ENCODE measurements at regions not wholly inside any gene's neighbourhood (a gene's known extent, or its start where the extent isn't known, plus 50 kb on each side); places are given as distances from the start of the nearest gene placed in this dataset.

GRCh38 chr2:134199123-134199522 is 54.7 kb upstream of the MGAT5 start:
- Histone ChIP-seq H3K4me3 (ENCODE audit: insufficient read depth, low read length) (no peak overlapping the region), H3K4me2 (ENCODE audit: insufficient read depth, low read length) (no peak overlapping the region), H3K36me3 (ENCODE audit: insufficient read depth, low read length) (no peaks in the 10 kb centered on the region), H3K9me3 (ENCODE audit: low read depth, low read length) (no peaks in the 10 kb centered on the region), H3K27me3 (ENCODE audit: insufficient read depth, low read length) (no peaks in the 10 kb centered on the region), H3K79me2 (ENCODE audit: insufficient read depth, low read length) (peaks cover 48% of the 10 kb centered on the region), H4K20me1 (ENCODE audit: insufficient read depth, low read length) (no peaks in the 10 kb centered on the region), H3K4me1 (ENCODE audit: insufficient read depth, low read length) (peaks cover 6% of the 10 kb centered on the region), H2AFZ (ENCODE audit: low read length) (no peak overlapping the region), H3K27ac (ENCODE audit: low read depth, low read length) (no peak overlapping the region)
- peak; percentile 30 for DNase-seq (ENCODE audit: insufficient read length, low spot score, missing footprints)
- TF ChIP-seq CTCF (IDR thresholded peaks at IDR 0.05; ENCODE audit: extremely low read depth, low read depth, low read length), result no peak

- H3K4me2 ChIP-seq (ENCODE audit: insufficient read depth, low read length), result no peak overlapping the region
These were observed 53.7 kb upstream of the MGAT5 start for GRCh38 chr2:134200036-134200618.

GRCh38 chr2:134201533-134201932 is 52.3 kb upstream of the MGAT5 start:
- DNase-seq (ENCODE audit: insufficient read length, low spot score, missing footprints), result no peak
- H2AFZ ChIP-seq (ENCODE audit: low read length), result no peak overlapping the region
- TF ChIP-seq CTCF (IDR thresholded peaks at IDR 0.05; ENCODE audit: extremely low read depth, low read depth, low read length), result no peak
- H3K4me3 ChIP-seq (ENCODE audit: insufficient read depth, low read length), result no peak overlapping the region
- no peaks in the 10 kb centered on the region for H3K9me3 ChIP-seq (ENCODE audit: low read depth, low read length)
- no peaks in the 10 kb centered on the region for H3K27me3 ChIP-seq (ENCODE audit: insufficient read depth, low read length)
- H3K4me1 ChIP-seq (ENCODE audit: insufficient read depth, low read length), result peaks cover 14% of the 10 kb centered on the region
- H3K36me3 ChIP-seq (ENCODE audit: insufficient read depth, low read length), result no peaks in the 10 kb centered on the region
- H4K20me1 ChIP-seq (ENCODE audit: insufficient read depth, low read length), result no peaks in the 10 kb centered on the region
- H3K4me2 ChIP-seq (ENCODE audit: insufficient read depth, low read length), result no peak overlapping the region
- H3K79me2 ChIP-seq (ENCODE audit: insufficient read depth, low read length), result peaks cover 37% of the 10 kb centered on the region
- H3K27ac ChIP-seq (ENCODE audit: low read depth, low read length), result no peak overlapping the region

More at GRCh38 chr2:134200036-134200618, 53.7 kb upstream of the MGAT5 start:
- H3K27ac ChIP-seq (ENCODE audit: low read depth, low read length), result no peak overlapping the region
- no peaks in the 10 kb centered on the region for H3K27me3 ChIP-seq (ENCODE audit: insufficient read depth, low read length)
- H3K36me3 ChIP-seq (ENCODE audit: insufficient read depth, low read length), result no peaks in the 10 kb centered on the region
- no peaks in the 10 kb centered on the region for H4K20me1 ChIP-seq (ENCODE audit: insufficient read depth, low read length)
- H3K9me3 ChIP-seq (ENCODE audit: low read depth, low read length), result no peaks in the 10 kb centered on the region
- no peak for DNase-seq (ENCODE audit: insufficient read length, low spot score, missing footprints)
- no peak overlapping the region for H2AFZ ChIP-seq (ENCODE audit: low read length)
- H3K79me2 ChIP-seq (ENCODE audit: insufficient read depth, low read length), result peaks cover 45% of the 10 kb centered on the region
- no peak overlapping the region for H3K4me3 ChIP-seq (ENCODE audit: insufficient read depth, low read length)
- peaks cover 6% of the 10 kb centered on the region for H3K4me1 ChIP-seq (ENCODE audit: insufficient read depth, low read length)
- TF ChIP-seq CTCF (IDR thresholded peaks at IDR 0.05; ENCODE audit: extremely low read depth, low read depth, low read length), result no peak

GRCh38 chr2:134202371-134202770 is 51.5 kb upstream of the MGAT5 start:
- TF ChIP-seq CTCF (IDR thresholded peaks at IDR 0.05; ENCODE audit: extremely low read depth, low read depth, low read length), result no peak
- no peak overlapping the region for H2AFZ ChIP-seq (ENCODE audit: low read length)
- H3K79me2 ChIP-seq (ENCODE audit: insufficient read depth, low read length), result peaks cover 32% of the 10 kb centered on the region
- no peaks in the 10 kb centered on the region for H3K36me3 ChIP-seq (ENCODE audit: insufficient read depth, low read length)
- no peaks in the 10 kb centered on the region for H3K27me3 ChIP-seq (ENCODE audit: insufficient read depth, low read length)
- no peaks in the 10 kb centered on the region for H3K9me3 ChIP-seq (ENCODE audit: low read depth, low read length)
- no peak for DNase-seq (ENCODE audit: insufficient read length, low spot score, missing footprints)
- no peak overlapping the region for H3K27ac ChIP-seq (ENCODE audit: low read depth, low read length)
- H3K4me3 ChIP-seq (ENCODE audit: insufficient read depth, low read length), result no peak overlapping the region
- H3K4me1 ChIP-seq (ENCODE audit: insufficient read depth, low read length), result peaks cover 23% of the 10 kb centered on the region
- H4K20me1 ChIP-seq (ENCODE audit: insufficient read depth, low read length), result peaks cover 4% of the 10 kb centered on the region
- no peak overlapping the region for H3K4me2 ChIP-seq (ENCODE audit: insufficient read depth, low read length)
